ENCODE measurements at regions not wholly inside any gene's neighbourhood (a gene's known extent, or its start where the extent isn't known, plus 50 kb on each side); places are given as distances from the start of the nearest gene placed in this dataset.
A peak's percentile ranks its signal among the peaks of the same experiment; 100 is the strongest.

- Histone ChIP-seq H3K36me3 (ENCODE audit: control insufficient read depth in 1 of 2, insufficient read depth in 2 of 2, low read length in 2 of 2) (no peaks in the 10 kb centered on the region), H2AFZ (ENCODE audit: low read depth, low read length, poor library complexity, severe bottlenecking) (no peak overlapping the region), H4K20me1 (ENCODE audit: insufficient read depth) (no peaks in the 10 kb centered on the region), H3K27ac (ENCODE audit: low read depth, low read length) (no peak overlapping the region), H3K4me2 (ENCODE audit: low read length) (no peak overlapping the region), H3K9me2 (ENCODE audit: insufficient read depth) (no peaks in the 10 kb centered on the region), H3K79me2 (ENCODE audit: insufficient read depth, low read length) (no peaks in the 10 kb centered on the region), H3K27me3 (ENCODE audit: insufficient read depth, low read length) (peaks cover 10% of the 10 kb centered on the region; the same call in 1 of the 2 replicates), H3K9ac (ENCODE audit: low read length) (no peak overlapping the region), H3K4me3 (replicated peaks in 1 of 2; ENCODE audit: low read depth in 1 of 2, low read length in 2 of 2) (no peak overlapping the region), H3K9me3 (ENCODE audit: control insufficient read depth in 1 of 2, insufficient read depth in 1 of 2, low read depth in 1 of 2, low read length in 2 of 2) (no peaks in the 10 kb centered on the region), H3K4me1 (ENCODE audit: control insufficient read depth in 1 of 2, insufficient read depth in 2 of 2, low read length in 2 of 2) (no peaks in the 10 kb centered on the region)
- TF ChIP-seq FOSL1 (IDR thresholded peaks at IDR 0.05; ENCODE audit: low read depth) (no peak), SIN3A (IDR thresholded peaks at IDR 0.05; ENCODE audit: low read depth) (no peak), POLR2AphosphoS5 (IDR thresholded peaks at IDR 0.05; ENCODE audit: low read depth, low read length) (no peak)
- no TSS peak for BruUV-seq (replicated peaks)
- DNase-seq (ENCODE audit: low read depth, low spot score) (no peak), ATAC-seq (no peak)
- ChIA-PET RAD21 (ENCODE audit: low non-redundant PET in 1 of 2, low total read pairs in 2 of 2, uncharacterized antibody in 2 of 2, unreplicated experiment in 2 of 2) (no interaction called here), CTCF (no interaction called here), POLR2A (no interaction called here)
- intact Hi-C loops (cut with micrococcal nuclease), result no loop called here
Measured at GRCh38 chr9:119933191-119933590, 564.0 kb upstream of the BRINP1 start.

DNA sequence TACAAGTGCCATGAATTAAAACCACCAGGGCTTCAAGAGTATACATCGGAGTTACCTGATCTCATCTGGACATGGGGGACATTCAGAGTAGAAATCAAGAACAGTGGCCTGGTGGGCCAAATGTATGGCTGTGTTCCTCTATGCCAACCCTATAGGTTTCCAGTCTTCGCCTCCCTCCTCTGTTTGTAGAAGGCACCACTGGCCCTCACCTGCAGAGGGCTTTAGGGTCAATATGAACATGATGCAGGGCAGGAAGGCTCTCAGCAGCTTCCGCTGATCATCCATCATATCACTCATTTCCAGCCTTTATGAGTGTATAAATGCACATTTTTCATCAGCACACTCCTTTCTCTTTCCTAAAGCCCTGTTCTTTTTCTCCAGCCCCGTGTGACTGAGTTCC, 555.5 kb upstream of the BRINP1 start:
- no peak for DNase-seq (ENCODE audit: low read depth, low spot score)
- RAD21 ChIA-PET (ENCODE audit: low non-redundant PET in 1 of 2, low total read pairs in 2 of 2, uncharacterized antibody in 2 of 2, unreplicated experiment in 2 of 2), result no interaction called here
- H3K9me3 ChIP-seq (ENCODE audit: control insufficient read depth in 1 of 2, insufficient read depth in 1 of 2, low read depth in 1 of 2, low read length in 2 of 2), result no peaks in the 10 kb centered on the region
- intact Hi-C loops (cut with micrococcal nuclease), result no loop called here
- no TSS peak for BruUV-seq (replicated peaks)
- POLR2A ChIA-PET, result no interaction called here
- H4K20me1 ChIP-seq (ENCODE audit: insufficient read depth), result no peaks in the 10 kb centered on the region
- H3K4me1 ChIP-seq (ENCODE audit: control insufficient read depth in 1 of 2, insufficient read depth in 2 of 2, low read length in 2 of 2), result no peaks in the 10 kb centered on the region
- H3K79me2 ChIP-seq (ENCODE audit: insufficient read depth, low read length), result no peaks in the 10 kb centered on the region
- CTCF ChIA-PET, result no interaction called here
- peaks cover 6% of the 10 kb centered on the region for H3K27me3 ChIP-seq (ENCODE audit: insufficient read depth, low read length)
- no peaks in the 10 kb centered on the region for H3K36me3 ChIP-seq (ENCODE audit: control insufficient read depth in 1 of 2, insufficient read depth in 2 of 2, low read length in 2 of 2)
- no peak overlapping the region for H3K4me3 ChIP-seq (replicated peaks in 1 of 2; ENCODE audit: low read depth in 1 of 2, low read length in 2 of 2)
- no peak overlapping the region for H3K9ac ChIP-seq (ENCODE audit: low read length)
- H3K9me2 ChIP-seq (ENCODE audit: insufficient read depth), result no peaks in the 10 kb centered on the region
- no peak overlapping the region for H3K27ac ChIP-seq (ENCODE audit: low read depth, low read length)
- TF ChIP-seq CTCF (IDR thresholded peaks at IDR 0.05 in 2 of 3, conservative IDR thresholded peaks at IDR 0.05 in 1 of 3; ENCODE audit: borderline replicate concordance in 1 of 3, insufficient read depth in 1 of 3, low read depth in 2 of 3, low read length in 2 of 3) (0 out of 6 replicates have a peak, but pooled peaks of 1 of the 3 experiments have one; percentile 12), ATF3 (IDR thresholded peaks at IDR 0.05) (no peak)
- no peak for ATAC-seq
- H3K4me2 ChIP-seq (ENCODE audit: low read length), result no peak overlapping the region
- no peak overlapping the region for H2AFZ ChIP-seq (ENCODE audit: low read depth, low read length, poor library complexity, severe bottlenecking)

Data from HCT116 (cell line).